Astrocyte (in vitro differentiated cells and primary cell): ENCODE measurements at regions not wholly inside any gene's neighbourhood (a gene's known extent, or its start where the extent isn't known, plus 50 kb on each side); places are given as distances from the start of the nearest gene placed in this dataset.
A peak's percentile ranks its signal among the peaks of the same experiment; 100 is the strongest.

Experiments
- DNase-seq: peaks from one replicate; pipeline ENCODE4 v3.0.0-alpha.2; 2010; ENCODE audit warnings: low read depth
- FAIRE-seq: peaks from 2 replicates; lab custom pipeline; 2011; peaks lifted over from hg19 to GRCh38; lab: Jason Lieb, UNC
- H2AFZ ChIP-seq: 2 replicates; pipeline ENCODE4 v1.6.0; 2012; ENCODE audit warnings: low read depth, low read length, inconsistent platforms
- H3K27ac ChIP-seq: 2 replicates; pipeline ENCODE4 v1.5.1; 2011; ENCODE audit warnings: low read depth, low read length, inconsistent platforms
- H3K27me3 ChIP-seq: 2 replicates; pipeline ENCODE4 v1.6.0; 2011; ENCODE audit warnings: low read length, inconsistent platforms; ENCODE audit not compliant: insufficient read depth
- H3K36me3 ChIP-seq: 2 replicates; pipeline ENCODE4 v1.5.1; 2011; ENCODE audit warnings: low read length, inconsistent platforms; ENCODE audit not compliant: insufficient read depth
- H3K4me1 ChIP-seq: 2 replicates; pipeline ENCODE4 v1.5.1; 2011; ENCODE audit warnings: low read length, inconsistent platforms; ENCODE audit not compliant: insufficient read depth
- H3K4me2 ChIP-seq: 2 replicates; pipeline ENCODE4 v1.6.0; 2012; ENCODE audit warnings: low read length, inconsistent platforms
- H3K4me3 ChIP-seq: 2 replicates; pipeline ENCODE4 v1.5.1; 2011; ENCODE audit warnings: low read depth, mild to moderate bottlenecking, low read length, inconsistent platforms; ENCODE audit not compliant: insufficient read depth
- H3K79me2 ChIP-seq: 2 replicates; pipeline ENCODE4 v1.6.0; 2012; ENCODE audit warnings: mild to moderate bottlenecking, low read length, inconsistent platforms; ENCODE audit not compliant: insufficient read depth
- H3K9ac ChIP-seq: 2 replicates; pipeline ENCODE4 v1.6.0; 2012; ENCODE audit warnings: mild to moderate bottlenecking, low read length, inconsistent platforms
- H3K9me3 ChIP-seq: 2 replicates; pipeline ENCODE4 v1.5.1; 2012; ENCODE audit warnings: low read depth, mild to moderate bottlenecking, low read length, inconsistent platforms; ENCODE audit not compliant: insufficient read depth
- H4K20me1 ChIP-seq: 2 replicates; pipeline ENCODE4 v1.6.0; 2012; ENCODE audit warnings: low read length, inconsistent platforms; ENCODE audit not compliant: insufficient read depth
- H3K27ac Mint-ChIP-seq: one replicate; pipeline ENCODE4 v1.8.0; 2021; ENCODE audit warnings: mild to moderate bottlenecking, mixed read lengths; ENCODE audit not compliant: unreplicated experiment
- H3K27me3 Mint-ChIP-seq: one replicate; pipeline ENCODE4 v1.8.0; 2021; ENCODE audit warnings: low read depth, mixed read lengths; ENCODE audit not compliant: unreplicated experiment
- H3K36me3 Mint-ChIP-seq: one replicate; pipeline ENCODE4 v1.8.0; 2021; ENCODE audit warnings: low read depth, mixed read lengths; ENCODE audit not compliant: unreplicated experiment
- H3K4me1 Mint-ChIP-seq: one replicate; pipeline ENCODE4 v1.8.0; 2021; ENCODE audit warnings: low read depth, mixed read lengths; ENCODE audit not compliant: unreplicated experiment
- H3K4me3 Mint-ChIP-seq: one replicate; pipeline ENCODE4 v1.8.0; 2021; ENCODE audit warnings: mild to moderate bottlenecking, moderate library complexity, mixed read lengths; ENCODE audit not compliant: unreplicated experiment
- H3K9me3 Mint-ChIP-seq: one replicate; pipeline ENCODE4 v1.8.0; 2021; ENCODE audit warnings: mild to moderate bottlenecking, mixed read lengths; ENCODE audit not compliant: unreplicated experiment
- EZH2 ChIP-seq: IDR thresholded peaks from 2 replicates; pipeline ENCODE4 v1.6.1; 2012; ENCODE audit warnings: mild to moderate bottlenecking, low read length, inconsistent platforms; ENCODE audit not compliant: insufficient read depth
- TF ChIP-seq, protein P1 (sequence below): IDR thresholded peaks from 2 replicates; pipeline ENCODE4 v1.5.1; 2011; ENCODE audit warnings: low read depth, mild to moderate bottlenecking, inconsistent platforms, low read length, moderate library complexity; ENCODE audit not compliant: insufficient read depth

DNA sequence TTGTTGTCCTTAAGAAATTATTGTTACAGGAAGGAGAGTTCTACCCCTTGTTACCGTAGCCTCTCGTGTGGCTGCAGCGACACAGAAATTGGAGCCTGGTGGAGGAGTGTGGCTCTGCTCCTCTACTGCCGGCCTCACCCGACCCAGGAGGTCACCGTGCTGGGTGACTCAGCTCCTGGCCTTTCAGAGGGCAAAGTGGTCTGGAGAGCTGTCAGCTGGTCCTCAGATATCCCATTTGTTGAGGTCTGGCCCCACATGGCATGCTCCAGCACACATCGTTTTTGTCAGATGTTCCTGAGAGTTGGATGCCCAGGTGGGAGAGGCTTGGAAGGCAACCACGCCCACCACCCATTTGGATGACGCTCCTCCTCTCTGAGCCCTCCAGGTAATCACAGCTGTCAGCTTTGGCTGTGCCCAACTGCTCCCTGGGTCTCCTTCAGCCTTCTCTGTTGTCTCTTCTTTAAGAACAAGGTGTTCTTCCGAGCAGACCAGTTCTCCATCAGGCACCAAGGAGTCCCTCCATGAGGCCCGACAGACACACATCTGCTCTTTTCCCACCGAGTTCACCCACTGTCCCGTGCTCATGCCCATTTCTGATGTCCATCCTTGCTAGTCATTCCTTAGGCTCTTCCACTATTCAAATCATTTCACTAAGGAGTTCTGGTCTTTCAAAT, 80.3 kb downstream of the RAMP3 start:
- no peaks in the 10 kb centered on the region for H3K79me2 ChIP-seq
- no peak overlapping the region for H3K9ac ChIP-seq
- Mint-ChIP-seq H3K9me3 (peaks cover 8% of the 10 kb centered on the region), H3K27me3 (peaks cover 27% of the 10 kb centered on the region), H3K4me1 (peaks cover 5% of the 10 kb centered on the region), H3K36me3 (no peaks in the 10 kb centered on the region), H3K4me3 (no peak overlapping the region), H3K27ac (no peak overlapping the region)
- H3K9me3 ChIP-seq, result no peaks in the 10 kb centered on the region
- FAIRE-seq (no peak), DNase-seq (no peak)
- TF ChIP-seq EZH2, result no peak
- TF ChIP-seq, protein P1, sequence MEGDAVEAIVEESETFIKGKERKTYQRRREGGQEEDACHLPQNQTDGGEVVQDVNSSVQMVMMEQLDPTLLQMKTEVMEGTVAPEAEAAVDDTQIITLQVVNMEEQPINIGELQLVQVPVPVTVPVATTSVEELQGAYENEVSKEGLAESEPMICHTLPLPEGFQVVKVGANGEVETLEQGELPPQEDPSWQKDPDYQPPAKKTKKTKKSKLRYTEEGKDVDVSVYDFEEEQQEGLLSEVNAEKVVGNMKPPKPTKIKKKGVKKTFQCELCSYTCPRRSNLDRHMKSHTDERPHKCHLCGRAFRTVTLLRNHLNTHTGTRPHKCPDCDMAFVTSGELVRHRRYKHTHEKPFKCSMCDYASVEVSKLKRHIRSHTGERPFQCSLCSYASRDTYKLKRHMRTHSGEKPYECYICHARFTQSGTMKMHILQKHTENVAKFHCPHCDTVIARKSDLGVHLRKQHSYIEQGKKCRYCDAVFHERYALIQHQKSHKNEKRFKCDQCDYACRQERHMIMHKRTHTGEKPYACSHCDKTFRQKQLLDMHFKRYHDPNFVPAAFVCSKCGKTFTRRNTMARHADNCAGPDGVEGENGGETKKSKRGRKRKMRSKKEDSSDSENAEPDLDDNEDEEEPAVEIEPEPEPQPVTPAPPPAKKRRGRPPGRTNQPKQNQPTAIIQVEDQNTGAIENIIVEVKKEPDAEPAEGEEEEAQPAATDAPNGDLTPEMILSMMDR, result no peak
- no peaks in the 10 kb centered on the region for H3K36me3 ChIP-seq
- H2AFZ ChIP-seq, result no peak overlapping the region
- no peak overlapping the region for H3K4me3 ChIP-seq
- no peak overlapping the region for H3K27ac ChIP-seq
- no peaks in the 10 kb centered on the region for H4K20me1 ChIP-seq
- peaks cover 11% of the 10 kb centered on the region for H3K4me1 ChIP-seq
- no peak overlapping the region for H3K4me2 ChIP-seq
- no peaks in the 10 kb centered on the region for H3K27me3 ChIP-seq

DNA sequence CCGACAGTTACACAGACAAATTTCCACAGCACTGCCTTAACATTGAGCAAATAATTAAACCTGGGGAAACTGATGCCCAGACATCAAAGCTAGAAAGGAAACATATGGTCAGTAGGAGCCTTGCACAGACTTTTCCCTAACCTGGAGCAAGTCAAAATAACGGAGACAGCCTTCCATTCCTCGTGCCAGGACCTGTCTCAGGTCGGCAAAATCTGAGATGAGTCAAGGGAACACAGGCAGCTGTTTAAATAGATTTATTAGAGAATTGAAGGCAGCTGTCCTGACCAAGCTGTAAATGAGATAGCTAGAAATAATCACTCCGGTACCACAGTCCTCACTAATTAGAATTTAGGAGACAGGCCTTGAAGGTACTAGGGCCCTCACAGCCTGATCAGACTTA, 81.2 kb downstream of the RAMP3 start:
- Histone ChIP-seq H2AFZ (no peak overlapping the region), H3K27me3 (no peaks in the 10 kb centered on the region), H4K20me1 (no peaks in the 10 kb centered on the region), H3K4me2 (no peak overlapping the region), H3K36me3 (no peaks in the 10 kb centered on the region), H3K4me3 (no peak overlapping the region), H3K9ac (no peak overlapping the region), H3K4me1 (peaks cover 11% of the 10 kb centered on the region), H3K79me2 (no peaks in the 10 kb centered on the region), H3K27ac (no peak overlapping the region), H3K9me3 (no peaks in the 10 kb centered on the region)
- Mint-ChIP-seq H3K27me3 (peaks cover 20% of the 10 kb centered on the region), H3K36me3 (no peaks in the 10 kb centered on the region), H3K4me3 (no peak overlapping the region), H3K27ac (no peak overlapping the region), H3K9me3 (peaks cover 8% of the 10 kb centered on the region), H3K4me1 (peaks cover 6% of the 10 kb centered on the region)
- no peak for DNase-seq
- no peak for TF ChIP-seq EZH2
- TF ChIP-seq, protein P1, result no peak
- FAIRE-seq, result no peak

DNA sequence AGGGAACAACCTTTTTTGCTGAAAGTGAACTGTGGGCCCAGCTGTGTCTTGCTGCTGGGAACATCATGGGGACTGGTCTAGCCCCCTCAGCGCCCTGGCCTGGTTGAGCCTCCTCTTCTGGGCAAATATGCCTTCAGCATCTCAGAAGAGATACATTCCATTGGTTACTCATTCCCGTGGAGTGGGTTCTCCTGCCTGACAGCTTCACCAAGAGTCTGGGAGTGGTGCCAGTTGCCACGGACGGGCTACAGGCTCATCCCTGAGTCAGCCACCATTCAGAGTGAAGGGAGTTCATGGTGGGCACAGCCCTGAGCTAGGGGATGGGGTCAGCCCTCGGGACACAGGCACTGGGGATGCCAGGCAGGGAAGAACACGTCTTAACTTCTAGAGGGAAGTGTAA, 81.9 kb downstream of the RAMP3 start:
- peaks cover 17% of the 10 kb centered on the region for H3K27me3 Mint-ChIP-seq
- Histone ChIP-seq H3K9me3 (no peaks in the 10 kb centered on the region), H3K9ac (no peak overlapping the region), H2AFZ (no peak overlapping the region), H3K27me3 (no peaks in the 10 kb centered on the region), H3K79me2 (no peaks in the 10 kb centered on the region), H3K4me3 (no peak overlapping the region), H3K4me2 (no peak overlapping the region), H3K27ac (peak overlapping the region; percentile 46), H3K36me3 (no peaks in the 10 kb centered on the region), H4K20me1 (no peaks in the 10 kb centered on the region), H3K4me1 (peaks cover 11% of the 10 kb centered on the region)
- H3K27ac Mint-ChIP-seq, result peak overlapping the region; percentile 42
- TF ChIP-seq, protein P1, result no peak
- no peak for TF ChIP-seq EZH2
- peaks cover 8% of the 10 kb centered on the region for H3K9me3 Mint-ChIP-seq
- H3K4me3 Mint-ChIP-seq, result no peak overlapping the region
- DNase-seq (peak; percentile 69), FAIRE-seq (no peak)
- H3K36me3 Mint-ChIP-seq, result no peaks in the 10 kb centered on the region
- H3K4me1 Mint-ChIP-seq, result peaks cover 11% of the 10 kb centered on the region
